Astrocyte (in vitro differentiated cells and primary cell): ENCODE measurements at regions not wholly inside any gene's neighbourhood (a gene's known extent, or its start where the extent isn't known, plus 50 kb on each side); places are given as distances from the start of the nearest gene placed in this dataset.

Experiments used
- CTCF ChIP-seq: IDR thresholded peaks from 2 replicates; pipeline ENCODE4 v1.5.1; 2011; ENCODE audit warnings: low read depth, mild to moderate bottlenecking, inconsistent platforms, low read length, moderate library complexity; ENCODE audit not compliant: insufficient read depth
- EZH2 ChIP-seq: IDR thresholded peaks from 2 replicates; pipeline ENCODE4 v1.6.1; 2012; ENCODE audit warnings: mild to moderate bottlenecking, low read length, inconsistent platforms; ENCODE audit not compliant: insufficient read depth

- TF ChIP-seq CTCF (no peak), EZH2 (no peak)
Measured at GRCh38 chr9:99298614-99299013, 76.5 kb downstream of the SEC61B start.
